ENCODE measurements at regions not wholly inside any gene's neighbourhood (a gene's known extent, or its start where the extent isn't known, plus 50 kb on each side); places are given as distances from the start of the nearest gene placed in this dataset.

DNA sequence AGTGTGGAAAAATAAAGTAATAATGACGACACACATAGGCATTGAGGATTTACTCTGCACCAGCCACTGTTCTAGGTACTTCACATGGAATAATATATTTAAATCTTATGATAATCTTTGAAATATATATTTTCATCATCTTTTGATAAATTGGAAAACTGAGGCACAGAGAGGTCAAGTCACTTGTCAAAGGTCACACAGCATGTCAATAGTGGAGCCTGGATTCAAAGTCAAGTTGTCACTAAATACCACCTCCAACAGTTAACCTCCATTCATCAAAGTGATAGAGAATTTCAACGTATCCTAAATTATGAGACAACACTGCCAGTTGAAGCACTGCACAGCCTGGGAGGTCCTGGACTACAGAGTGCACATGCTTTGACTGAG lies 121.7 kb downstream of the IRX5 start:
- CTCF ChIA-PET, result no interaction called here
- Histone ChIP-seq H3K4me3 (no peak overlapping the region), H2AFZ (no peak overlapping the region), H3K4me1 (replicated peaks; ENCODE audit: insufficient read depth) (no peaks in the 10 kb centered on the region), H3K4me2 (no peak overlapping the region), H3K9me3 (ENCODE audit: insufficient read depth, low read depth) (no peaks in the 10 kb centered on the region; the same call in 1 of the 2 replicates), H3K27me3 (ENCODE audit: insufficient read depth, low read depth) (no peaks in the 10 kb centered on the region), H3K9me2 (ENCODE audit: insufficient read depth) (no peaks in the 10 kb centered on the region), H4K20me1 (ENCODE audit: insufficient read depth) (no peaks in the 10 kb centered on the region), H3F3A (ENCODE audit: insufficient read depth, low read depth) (no peaks in the 10 kb centered on the region), H3K27ac (no peak overlapping the region), H3K79me2 (ENCODE audit: low read depth) (no peaks in the 10 kb centered on the region), H3K36me3 (ENCODE audit: low read depth) (no peaks in the 10 kb centered on the region)
- intact Hi-C loops (cut with micrococcal nuclease; ENCODE audit: unreplicated experiment), result no loop called here
- no peak for TF ChIP-seq EZH2 (IDR thresholded peaks at IDR 0.05; ENCODE audit: low read depth)
- TF ChIP-seq, protein P1, sequence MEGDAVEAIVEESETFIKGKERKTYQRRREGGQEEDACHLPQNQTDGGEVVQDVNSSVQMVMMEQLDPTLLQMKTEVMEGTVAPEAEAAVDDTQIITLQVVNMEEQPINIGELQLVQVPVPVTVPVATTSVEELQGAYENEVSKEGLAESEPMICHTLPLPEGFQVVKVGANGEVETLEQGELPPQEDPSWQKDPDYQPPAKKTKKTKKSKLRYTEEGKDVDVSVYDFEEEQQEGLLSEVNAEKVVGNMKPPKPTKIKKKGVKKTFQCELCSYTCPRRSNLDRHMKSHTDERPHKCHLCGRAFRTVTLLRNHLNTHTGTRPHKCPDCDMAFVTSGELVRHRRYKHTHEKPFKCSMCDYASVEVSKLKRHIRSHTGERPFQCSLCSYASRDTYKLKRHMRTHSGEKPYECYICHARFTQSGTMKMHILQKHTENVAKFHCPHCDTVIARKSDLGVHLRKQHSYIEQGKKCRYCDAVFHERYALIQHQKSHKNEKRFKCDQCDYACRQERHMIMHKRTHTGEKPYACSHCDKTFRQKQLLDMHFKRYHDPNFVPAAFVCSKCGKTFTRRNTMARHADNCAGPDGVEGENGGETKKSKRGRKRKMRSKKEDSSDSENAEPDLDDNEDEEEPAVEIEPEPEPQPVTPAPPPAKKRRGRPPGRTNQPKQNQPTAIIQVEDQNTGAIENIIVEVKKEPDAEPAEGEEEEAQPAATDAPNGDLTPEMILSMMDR (conservative IDR thresholded peaks at IDR 0.05), result no peak
- no TSS peak for BruUV-seq (replicated peaks)
- no peak for DNase-seq
- POLR2A ChIA-PET (ENCODE audit: unreplicated experiment), result no interaction called here

DNA sequence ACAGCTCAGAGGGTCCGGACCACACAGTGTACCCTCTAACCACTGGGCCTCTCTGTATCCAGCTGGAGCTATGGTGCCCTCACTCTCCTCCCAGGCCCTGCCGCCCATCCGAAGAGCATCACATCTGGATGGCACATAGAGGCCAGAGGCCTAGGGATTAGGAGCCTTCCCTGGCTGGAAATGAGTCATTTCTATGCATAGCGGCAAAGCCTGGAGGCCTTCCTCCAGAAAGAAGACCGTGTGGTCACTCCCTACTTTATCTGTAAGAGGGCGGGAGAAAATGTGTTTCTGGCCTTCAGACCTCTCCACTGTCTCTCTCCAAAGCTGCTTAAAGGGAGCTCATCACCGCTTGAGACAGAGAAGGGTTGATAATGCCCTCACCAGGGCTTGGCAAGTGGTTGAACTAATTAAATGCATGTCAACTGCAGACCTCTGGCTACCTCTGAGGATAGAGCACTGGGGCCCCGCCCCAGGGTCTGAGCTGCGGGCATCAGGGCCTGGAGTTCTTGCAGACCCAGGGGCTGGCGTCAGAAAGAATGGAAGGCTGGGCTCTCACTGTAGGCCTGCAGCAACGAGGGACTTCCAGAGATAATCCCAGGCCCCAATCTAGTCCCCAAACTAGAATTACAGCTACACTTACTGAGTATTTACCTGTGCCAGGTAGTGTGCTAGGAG lies 122.2 kb downstream of the IRX5 start:
- Histone ChIP-seq H3K79me2 (ENCODE audit: low read depth) (no peaks in the 10 kb centered on the region), H3F3A (ENCODE audit: insufficient read depth, low read depth) (no peaks in the 10 kb centered on the region), H3K27ac (no peak overlapping the region), H4K20me1 (ENCODE audit: insufficient read depth) (no peaks in the 10 kb centered on the region), H3K4me1 (replicated peaks; ENCODE audit: insufficient read depth) (no peaks in the 10 kb centered on the region), H3K9me2 (ENCODE audit: insufficient read depth) (no peaks in the 10 kb centered on the region), H3K36me3 (ENCODE audit: low read depth) (no peaks in the 10 kb centered on the region), H2AFZ (no peak overlapping the region), H3K4me2 (no peak overlapping the region), H3K9me3 (ENCODE audit: insufficient read depth, low read depth) (no peaks in the 10 kb centered on the region; the same call in 1 of the 2 replicates), H3K27me3 (ENCODE audit: insufficient read depth, low read depth) (no peaks in the 10 kb centered on the region), H3K4me3 (no peak overlapping the region)
- intact Hi-C loops (cut with micrococcal nuclease; ENCODE audit: unreplicated experiment), result no loop called here
- no TSS peak for BruUV-seq (replicated peaks)
- no peak for TF ChIP-seq EZH2 (IDR thresholded peaks at IDR 0.05; ENCODE audit: low read depth)
- TF ChIP-seq, protein P1 (conservative IDR thresholded peaks at IDR 0.05), result no peak
- DNase-seq, result no peak
- ChIA-PET POLR2A (ENCODE audit: unreplicated experiment) (no interaction called here), CTCF (no interaction called here)

DNA sequence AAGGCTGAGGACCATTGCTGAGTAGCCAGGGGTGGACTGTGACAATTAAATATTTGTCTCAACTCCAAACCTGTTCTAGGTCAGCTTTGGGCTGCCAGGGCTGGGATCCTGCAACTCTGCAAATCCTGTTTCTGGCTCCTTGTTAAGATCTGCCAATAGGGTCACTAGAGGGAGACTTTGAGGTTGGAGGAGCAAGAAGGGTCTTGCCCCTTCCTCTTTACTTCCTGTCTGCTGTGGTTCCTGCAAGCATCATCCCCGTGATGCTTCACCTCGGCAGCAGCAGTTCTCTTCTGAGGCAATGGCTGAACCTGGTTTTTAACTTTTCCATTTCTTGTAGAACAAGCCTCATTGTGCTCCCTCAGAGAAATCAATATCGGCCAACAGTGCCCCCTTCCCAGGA lies 124.6 kb downstream of the IRX5 start:
- CTCF ChIA-PET, result no interaction called here
- BruUV-seq (replicated peaks), result no TSS peak

More for the DNA sequence above, 124.6 kb downstream of the IRX5 start:
- Histone ChIP-seq H3K27me3 (ENCODE audit: insufficient read depth, low read depth) (no peaks in the 10 kb centered on the region), H3K4me1 (replicated peaks; ENCODE audit: insufficient read depth) (no peaks in the 10 kb centered on the region), H3F3A (ENCODE audit: insufficient read depth, low read depth) (no peaks in the 10 kb centered on the region), H3K9me3 (ENCODE audit: insufficient read depth, low read depth) (no peaks in the 10 kb centered on the region; the same call in 1 of the 2 replicates), H2AFZ (no peak overlapping the region), H3K36me3 (ENCODE audit: low read depth) (no peaks in the 10 kb centered on the region), H3K4me2 (no peak overlapping the region), H3K79me2 (ENCODE audit: low read depth) (no peaks in the 10 kb centered on the region), H3K9me2 (ENCODE audit: insufficient read depth) (no peaks in the 10 kb centered on the region), H4K20me1 (ENCODE audit: insufficient read depth) (no peaks in the 10 kb centered on the region), H3K27ac (no peak overlapping the region), H3K4me3 (no peak overlapping the region)
- TF ChIP-seq, protein P1 (conservative IDR thresholded peaks at IDR 0.05), result no peak
- TF ChIP-seq EZH2 (IDR thresholded peaks at IDR 0.05; ENCODE audit: low read depth), result no peak
- DNase-seq, result no peak
- intact Hi-C loops (cut with micrococcal nuclease; ENCODE audit: unreplicated experiment), result no loop called here
- POLR2A ChIA-PET (ENCODE audit: unreplicated experiment), result no interaction called here
